ENCODE measurements at regions not wholly inside any gene's neighbourhood (a gene's known extent, or its start where the extent isn't known, plus 50 kb on each side); places are given as distances from the start of the nearest gene placed in this dataset.
A peak's percentile ranks its signal among the peaks of the same experiment; 100 is the strongest.

GRCh38 chr17:65332375-65332774 is 195.2 kb downstream of the RGS9 start:
- H2BK5ac ChIP-seq (ENCODE audit: low read depth, low read length, poor library complexity, severe bottlenecking): no peak overlapping the region
- no peak overlapping the region for H3K14ac ChIP-seq (replicated peaks; ENCODE audit: low read depth, low read length)
- no peaks in the 10 kb centered on the region for H3K79me1 ChIP-seq (ENCODE audit: low read depth in 1 of 2, low read length in 2 of 2)
- DNase-seq: peak; percentile 66
- intact Hi-C loops (cut with micrococcal nuclease) (no loop called here), in situ Hi-C loops (cut with MboI; ENCODE audit: low sequenced_read_pairs) (no loop called here), dilution Hi-C loops (cut with HindIII; ENCODE audit: low sequenced_read_pairs, unreplicated experiment) (no loop called here)
- 60% methylated on average over 1 of the region's 1 CpG; no CpG with 5 or more reads in 1 of the 2 experiments for WGBS, 2 experiments (ENCODE audit: extremely low coverage in 2 of 2, insufficient read length in 1 of 2)
- H3K9me1 ChIP-seq (ENCODE audit: insufficient read depth, low read length): no peaks in the 10 kb centered on the region
- TF ChIP-seq FOS (IDR thresholded peaks at IDR 0.05; ENCODE audit: low read depth, low read length): 0 out of 2 replicates have a peak, but pooled peaks have one; percentile 9
- 0 out of 2 replicates have a peak, but pooled peaks have one; percentile 1 for TF ChIP-seq CEBPB (IDR thresholded peaks at IDR 0.05; ENCODE audit: low read depth, low read length)
- TF ChIP-seq RFX5 (IDR thresholded peaks at IDR 0.05; ENCODE audit: low read depth, low read length): no peak
- TF ChIP-seq USF2 (IDR thresholded peaks at IDR 0.05; ENCODE audit: low read depth, low read length): peak; percentile 74
- H3K18ac ChIP-seq (ENCODE audit: low read depth, low read length): no peak overlapping the region
- no peak overlapping the region for H2BK20ac ChIP-seq (ENCODE audit: low read depth, low read length)
- no peak overlapping the region for H3K9ac ChIP-seq (ENCODE audit: low read depth, low read length)
- H3K9me3 ChIP-seq (ENCODE audit: control insufficient read depth, insufficient read depth, low read length): no peaks in the 10 kb centered on the region
- H3K27me3 ChIP-seq (ENCODE audit: control insufficient read depth, insufficient read depth, low read length): peaks cover 4% of the 10 kb centered on the region
- no peaks in the 10 kb centered on the region for H3K4me1 ChIP-seq (ENCODE audit: control insufficient read depth, insufficient read depth, low read length)
- no peak overlapping the region for H4K91ac ChIP-seq (ENCODE audit: insufficient read depth, low read depth, low read length)
- ATAC-seq (ENCODE audit: low read depth): peak; percentile 67
- no peak overlapping the region for H3K4me3 ChIP-seq (ENCODE audit: insufficient read depth, low read depth, low read length)
- H3K27ac ChIP-seq (ENCODE audit: insufficient read depth, low read length): no peak overlapping the region
- POLR2A ChIA-PET (ENCODE audit: unreplicated experiment): no interaction called here
- H3K4me2 ChIP-seq (ENCODE audit: low read depth, low read length): no peak overlapping the region
- no peak overlapping the region for H2BK15ac ChIP-seq (ENCODE audit: low read depth, low read length)
- no peak overlapping the region for H4K8ac ChIP-seq (ENCODE audit: low read depth in 2 of 2, low read length in 2 of 2)
- no peak overlapping the region for H2BK120ac ChIP-seq (ENCODE audit: low read depth, low read length)
- H3K56ac ChIP-seq (ENCODE audit: extremely low read depth, insufficient read depth, low read length): no peak overlapping the region
- H3K4ac ChIP-seq (ENCODE audit: low read depth, low read length): no peak overlapping the region
- H3K23ac ChIP-seq (ENCODE audit: low read depth, low read length): no peak overlapping the region
- no peaks in the 10 kb centered on the region for H3K36me3 ChIP-seq (ENCODE audit: control insufficient read depth, insufficient read depth, low read length)
- no TSS peak for BruUV-seq (replicated peaks)
- H4K5ac ChIP-seq (ENCODE audit: low read depth, low read length): no peak overlapping the region
- CTCF ChIA-PET: no interaction called here
- H4K20me1 ChIP-seq (ENCODE audit: insufficient read depth, low read length): no peaks in the 10 kb centered on the region
- no peak overlapping the region for H2AFZ ChIP-seq (replicated peaks; ENCODE audit: low read length, poor library complexity)
- no peak overlapping the region for H2AK9ac ChIP-seq (replicated peaks; ENCODE audit: low read depth, low read length, poor library complexity)
- no peak overlapping the region for H2AK5ac ChIP-seq (ENCODE audit: low read depth, low read length)

All from IMR-90 (cell line).